ENCODE measurements at regions not wholly inside any gene's neighbourhood (a gene's known extent, or its start where the extent isn't known, plus 50 kb on each side); places are given as distances from the start of the nearest gene placed in this dataset.

DNA sequence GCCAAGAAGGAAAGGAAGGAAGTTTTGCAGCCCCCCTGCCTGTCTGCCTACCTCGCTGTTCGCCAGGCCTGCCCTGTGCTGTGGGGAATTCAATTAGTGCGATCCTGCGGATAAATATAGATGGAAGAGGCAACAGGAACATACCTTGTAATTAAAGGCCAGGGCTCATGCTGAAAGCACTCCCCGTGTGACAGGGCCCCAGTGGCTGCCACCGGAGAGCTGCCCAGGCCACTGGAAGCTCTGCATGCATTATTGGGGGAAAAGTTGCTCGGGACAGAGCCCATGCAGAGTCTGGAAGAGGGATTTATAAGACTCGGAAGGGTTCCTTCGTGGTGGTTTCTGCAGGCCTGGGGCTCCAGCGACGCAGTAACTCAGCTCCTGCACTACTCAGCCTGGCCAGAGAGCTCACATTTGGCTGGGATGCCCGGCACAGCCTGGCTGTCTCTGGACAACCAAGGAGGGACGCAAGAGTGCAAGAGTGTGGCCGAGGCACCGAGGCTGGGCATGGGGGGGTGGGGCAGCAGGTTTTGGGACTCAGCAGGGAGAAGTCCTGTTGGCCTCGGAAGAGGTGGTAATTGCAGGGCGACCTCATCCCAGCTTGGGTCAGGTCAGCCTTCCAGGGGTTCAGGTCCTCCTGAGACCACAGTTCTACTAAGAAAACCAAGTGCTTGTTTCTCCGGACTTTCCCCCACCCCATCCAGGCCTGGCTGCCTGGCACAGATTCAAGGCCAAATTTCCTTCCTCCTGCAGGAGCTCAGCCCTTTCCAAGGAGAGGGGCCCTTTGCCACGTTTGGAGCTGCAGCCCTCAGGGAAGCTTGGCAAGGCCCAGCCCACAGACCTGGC lies 68.1 kb upstream of the GGTA1 start:
- Histone ChIP-seq H3K27me3 (ENCODE audit: insufficient read depth, low read length) (peaks cover 10% of the 10 kb centered on the region; the same call in 1 of the 2 replicates), H3K9ac (ENCODE audit: low read length) (no peak overlapping the region), H4K20me1 (ENCODE audit: insufficient read depth, low read length) (no peaks in the 10 kb centered on the region), H3K36me3 (ENCODE audit: insufficient read depth, low read length) (no peaks in the 10 kb centered on the region), H2AFZ (ENCODE audit: low read length) (no peak overlapping the region), H3K27ac (ENCODE audit: low read depth, low read length, poor library complexity, severe bottlenecking) (no peak overlapping the region), H3K4me1 (ENCODE audit: insufficient read depth, low read length, severe bottlenecking) (no peaks in the 10 kb centered on the region), H3F3A (ENCODE audit: insufficient read depth, low read length) (no peaks in the 10 kb centered on the region), H3K9me3 (ENCODE audit: low read length) (no peaks in the 10 kb centered on the region), H3K4me3 (ENCODE audit: low read depth, low read length, poor library complexity, severe bottlenecking) (no peak overlapping the region), H3K4me2 (ENCODE audit: low read length) (no peak overlapping the region), H3K9me2 (ENCODE audit: low read depth, low read length) (no peaks in the 10 kb centered on the region), H3K79me2 (ENCODE audit: insufficient read depth, low read length) (no peaks in the 10 kb centered on the region)
- TF ChIP-seq, protein P1, sequence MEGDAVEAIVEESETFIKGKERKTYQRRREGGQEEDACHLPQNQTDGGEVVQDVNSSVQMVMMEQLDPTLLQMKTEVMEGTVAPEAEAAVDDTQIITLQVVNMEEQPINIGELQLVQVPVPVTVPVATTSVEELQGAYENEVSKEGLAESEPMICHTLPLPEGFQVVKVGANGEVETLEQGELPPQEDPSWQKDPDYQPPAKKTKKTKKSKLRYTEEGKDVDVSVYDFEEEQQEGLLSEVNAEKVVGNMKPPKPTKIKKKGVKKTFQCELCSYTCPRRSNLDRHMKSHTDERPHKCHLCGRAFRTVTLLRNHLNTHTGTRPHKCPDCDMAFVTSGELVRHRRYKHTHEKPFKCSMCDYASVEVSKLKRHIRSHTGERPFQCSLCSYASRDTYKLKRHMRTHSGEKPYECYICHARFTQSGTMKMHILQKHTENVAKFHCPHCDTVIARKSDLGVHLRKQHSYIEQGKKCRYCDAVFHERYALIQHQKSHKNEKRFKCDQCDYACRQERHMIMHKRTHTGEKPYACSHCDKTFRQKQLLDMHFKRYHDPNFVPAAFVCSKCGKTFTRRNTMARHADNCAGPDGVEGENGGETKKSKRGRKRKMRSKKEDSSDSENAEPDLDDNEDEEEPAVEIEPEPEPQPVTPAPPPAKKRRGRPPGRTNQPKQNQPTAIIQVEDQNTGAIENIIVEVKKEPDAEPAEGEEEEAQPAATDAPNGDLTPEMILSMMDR (IDR thresholded peaks at IDR 0.05; ENCODE audit: low read length), result no peak
- TF ChIP-seq EZH2 (IDR thresholded peaks at IDR 0.05; ENCODE audit: borderline replicate concordance, low read length), result no peak

DNA sequence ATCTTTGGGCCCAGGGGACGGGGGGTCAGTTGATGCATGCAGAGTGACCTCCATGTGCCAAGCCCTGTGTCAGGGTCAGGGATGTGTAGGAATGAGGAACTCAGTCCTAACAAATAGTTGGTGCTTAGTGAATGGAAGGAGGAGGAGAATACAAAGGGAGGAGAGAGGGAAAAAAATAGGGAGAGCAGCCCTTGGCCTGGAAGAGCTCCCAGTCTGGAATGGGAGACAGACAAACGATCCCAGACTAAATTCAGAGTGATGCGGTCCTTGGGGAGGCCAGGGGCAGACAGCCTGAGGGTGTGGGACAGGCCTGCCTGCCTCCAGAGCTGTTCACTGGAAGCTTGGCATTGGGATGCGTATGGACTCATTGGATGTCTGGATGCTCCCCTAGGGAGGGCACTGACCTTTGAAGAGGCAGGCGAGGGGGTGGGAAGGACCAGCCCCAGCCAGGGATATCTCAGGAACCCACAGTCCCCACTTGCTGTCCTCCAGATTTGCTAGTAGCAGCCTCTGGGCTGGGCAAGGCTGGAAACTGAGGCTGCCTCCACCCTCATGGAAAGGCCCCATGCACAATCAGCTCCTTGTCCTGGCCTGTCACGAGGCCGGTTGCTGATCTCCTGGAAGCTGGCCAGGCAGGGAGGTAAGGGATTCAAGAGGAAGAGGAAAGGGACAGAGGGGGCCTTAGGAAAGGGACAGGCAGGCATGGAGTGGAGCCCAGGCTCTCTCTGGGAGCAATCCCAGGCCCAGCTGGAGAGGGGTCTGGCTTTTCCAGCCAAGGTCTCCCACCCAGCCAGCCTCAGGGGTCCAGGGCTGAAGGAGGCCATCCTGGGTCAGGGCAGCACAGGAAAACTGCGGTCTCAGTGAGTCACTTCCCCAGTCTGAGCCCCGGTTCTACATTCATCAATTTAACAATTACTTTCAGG lies 69.0 kb upstream of the GGTA1 start:
- Histone ChIP-seq H3K4me3 (ENCODE audit: low read depth, low read length, poor library complexity, severe bottlenecking) (no peak overlapping the region), H2AFZ (ENCODE audit: low read length) (no peak overlapping the region), H3K27me3 (ENCODE audit: insufficient read depth, low read length) (peaks cover 10% of the 10 kb centered on the region; the same call in 1 of the 2 replicates), H3K9ac (ENCODE audit: low read length) (no peak overlapping the region), H3F3A (ENCODE audit: insufficient read depth, low read length) (no peaks in the 10 kb centered on the region), H3K4me1 (ENCODE audit: insufficient read depth, low read length, severe bottlenecking) (no peaks in the 10 kb centered on the region), H3K36me3 (ENCODE audit: insufficient read depth, low read length) (no peaks in the 10 kb centered on the region), H3K79me2 (ENCODE audit: insufficient read depth, low read length) (no peaks in the 10 kb centered on the region), H3K9me3 (ENCODE audit: low read length) (no peaks in the 10 kb centered on the region), H3K9me2 (ENCODE audit: low read depth, low read length) (no peaks in the 10 kb centered on the region), H3K4me2 (ENCODE audit: low read length) (no peak overlapping the region), H4K20me1 (ENCODE audit: insufficient read depth, low read length) (no peaks in the 10 kb centered on the region), H3K27ac (ENCODE audit: low read depth, low read length, poor library complexity, severe bottlenecking) (no peak overlapping the region)
- TF ChIP-seq, protein P1 (IDR thresholded peaks at IDR 0.05; ENCODE audit: low read length), result no peak
- TF ChIP-seq EZH2 (IDR thresholded peaks at IDR 0.05; ENCODE audit: borderline replicate concordance, low read length), result no peak

DNA sequence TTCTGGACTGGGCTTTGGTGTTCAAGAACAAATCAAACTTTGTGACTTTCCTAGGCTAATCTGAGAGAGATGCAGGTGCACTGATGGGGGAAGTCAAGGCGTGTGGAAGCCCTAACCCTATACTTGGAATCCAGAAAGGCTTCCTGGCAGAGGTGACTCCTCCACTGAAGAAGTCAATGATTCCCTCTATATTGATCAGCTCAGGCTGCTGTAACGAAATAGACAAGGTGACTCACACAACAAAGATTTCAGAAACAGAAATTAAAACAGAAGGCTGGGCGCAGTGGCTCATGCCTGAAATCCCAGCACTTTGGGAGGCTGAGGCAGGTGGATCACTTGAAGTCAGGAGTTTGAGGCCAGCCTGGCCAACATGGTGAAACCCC lies 69.6 kb upstream of the GGTA1 start:
- no peaks in the 10 kb centered on the region for H3F3A ChIP-seq (ENCODE audit: insufficient read depth, low read length)
- no peak overlapping the region for H3K4me3 ChIP-seq (ENCODE audit: low read depth, low read length, poor library complexity, severe bottlenecking)
- H3K79me2 ChIP-seq (ENCODE audit: insufficient read depth, low read length), result no peaks in the 10 kb centered on the region
- H3K36me3 ChIP-seq (ENCODE audit: insufficient read depth, low read length), result no peaks in the 10 kb centered on the region
- H3K9ac ChIP-seq (ENCODE audit: low read length), result no peak overlapping the region
- no peak overlapping the region for H3K27ac ChIP-seq (ENCODE audit: low read depth, low read length, poor library complexity, severe bottlenecking)
- H2AFZ ChIP-seq (ENCODE audit: low read length), result no peak overlapping the region
- no peaks in the 10 kb centered on the region for H3K9me3 ChIP-seq (ENCODE audit: low read length)
- H3K4me1 ChIP-seq (ENCODE audit: insufficient read depth, low read length, severe bottlenecking), result no peaks in the 10 kb centered on the region
- H4K20me1 ChIP-seq (ENCODE audit: insufficient read depth, low read length), result no peaks in the 10 kb centered on the region
- H3K4me2 ChIP-seq (ENCODE audit: low read length), result no peak overlapping the region
- no peaks in the 10 kb centered on the region for H3K9me2 ChIP-seq (ENCODE audit: low read depth, low read length)
- peaks cover 4% of the 10 kb centered on the region; the same call in 1 of the 2 replicates for H3K27me3 ChIP-seq (ENCODE audit: insufficient read depth, low read length)
- TF ChIP-seq, protein P1 (IDR thresholded peaks at IDR 0.05; ENCODE audit: low read length), result no peak
- TF ChIP-seq EZH2 (IDR thresholded peaks at IDR 0.05; ENCODE audit: borderline replicate concordance, low read length), result no peak

All from OCI-LY1 (cell line).